ENCODE measurements at regions not wholly inside any gene's neighbourhood (a gene's known extent, or its start where the extent isn't known, plus 50 kb on each side); places are given as distances from the start of the nearest gene placed in this dataset.
"Not testable (repeated sequence)": the region's sequence is repeated elsewhere in the genome, so short reads cannot be mapped to it uniquely, and the experiment has no call there.

GRCh38 chr12:124150168-124150567 lies 144.7 kb upstream of the RFLNA start:
- intact Hi-C loops (cut with DNase I), result no loop called here
- ATAC-seq (no peak), DNase-seq (ENCODE audit: missing footprints) (no peak)

- ATAC-seq, result no peak
- intact Hi-C loops (cut with DNase I), result no loop called here
- no peak for DNase-seq (ENCODE audit: missing footprints)
Measured at GRCh38 chr12:124151583-124151982, 143.3 kb upstream of the RFLNA start.

- intact Hi-C loops (cut with DNase I), result no loop called here
- ATAC-seq, result no peak
- no peak for DNase-seq (ENCODE audit: missing footprints)
Measured at GRCh38 chr12:124152731-124153130, 142.2 kb upstream of the RFLNA start.

- intact Hi-C loops (cut with DNase I), result no loop called here
- ATAC-seq, result no peak
- no peak for DNase-seq (ENCODE audit: missing footprints)
Measured at GRCh38 chr12:124153392-124153791, 141.5 kb upstream of the RFLNA start.

- ATAC-seq (no peak), DNase-seq (ENCODE audit: missing footprints) (no peak)
- intact Hi-C loops (cut with DNase I), result no loop called here
Measured at GRCh38 chr12:124157406-124157805, 137.5 kb upstream of the RFLNA start.

GRCh38 chr12:124159655-124160054 lies 135.2 kb upstream of the RFLNA start:
- ATAC-seq, result no peak
- intact Hi-C loops (cut with DNase I), result no loop called here
- DNase-seq (ENCODE audit: missing footprints), result no peak

GRCh38 chr12:124160097-124160756 lies 134.7 kb upstream of the RFLNA start:
- intact Hi-C loops (cut with DNase I), result no loop called here
- no peak for ATAC-seq
- DNase-seq (ENCODE audit: missing footprints), result no peak

- intact Hi-C loops (cut with DNase I); ATAC-seq: not testable (repeated sequence)
Measured at GRCh38 chr12:124161402-124161801, 133.5 kb upstream of the RFLNA start.

GRCh38 chr12:124162151-124163110 lies 132.5 kb upstream of the RFLNA start:
- no peak for DNase-seq (ENCODE audit: missing footprints)
- no peak for ATAC-seq
- intact Hi-C loops (cut with DNase I), result no loop called here

More at GRCh38 chr12:124161402-124161801, 133.5 kb upstream of the RFLNA start:
- DNase-seq (ENCODE audit: missing footprints), result not testable (repeated sequence)

GRCh38 chr12:124165695-124166094 lies 129.2 kb upstream of the RFLNA start:
- DNase-seq (ENCODE audit: missing footprints) (no peak), ATAC-seq (no peak)
- intact Hi-C loops (cut with DNase I), result no loop called here

- intact Hi-C loops (cut with DNase I), result no loop called here
- ATAC-seq (no peak), DNase-seq (ENCODE audit: missing footprints) (no peak)
Measured at GRCh38 chr12:124167141-124167540, 127.8 kb upstream of the RFLNA start.

- ATAC-seq, result peak; percentile 13
- intact Hi-C loops (cut with DNase I), result no loop called here
- DNase-seq (ENCODE audit: missing footprints), result no peak
Measured at GRCh38 chr12:124168016-124168786, 126.7 kb upstream of the RFLNA start.

GRCh38 chr12:124169577-124170284 lies 125.2 kb upstream of the RFLNA start:
- ATAC-seq, result no peak
- intact Hi-C loops (cut with DNase I), result no loop called here
- DNase-seq (ENCODE audit: missing footprints), result no peak

- ATAC-seq, result no peak
- DNase-seq (ENCODE audit: missing footprints), result no peak
- intact Hi-C loops (cut with DNase I), result no loop called here
Measured at GRCh38 chr12:124170760-124171159, 124.1 kb upstream of the RFLNA start.

GRCh38 chr12:124171231-124171979 lies 123.5 kb upstream of the RFLNA start:
- DNase-seq (ENCODE audit: missing footprints) (no peak), ATAC-seq (no peak)
- intact Hi-C loops (cut with DNase I), result no loop called here

GRCh38 chr12:124172636-124173035 lies 122.3 kb upstream of the RFLNA start:
- ATAC-seq, result no peak
- intact Hi-C loops (cut with DNase I), result no loop called here
- DNase-seq (ENCODE audit: missing footprints), result no peak

- no peak for DNase-seq (ENCODE audit: missing footprints)
- no peak for ATAC-seq
- intact Hi-C loops (cut with DNase I), result no loop called here
Measured at GRCh38 chr12:124173692-124174091, 121.2 kb upstream of the RFLNA start.
